Upper lobe of left lung (tissue), 4 donors: ENCODE measurements at regions not wholly inside any gene's neighbourhood (a gene's known extent, or its start where the extent isn't known, plus 50 kb on each side); places are given as distances from the start of the nearest gene placed in this dataset.

Experiments used
- POLR2A ChIP-seq, 4 donors: fragments of 450-650 bp; IDR thresholded peaks; one replicate each; pipeline ENCODE4 v1.5.1; 2016 to 2017; ENCODE audit warnings: antibody characterized with exemption in 4 of 4, mild to moderate bottlenecking in 2 of 4
- TF ChIP-seq, protein P1 (sequence below), 6 experiments: fragments of 450-650 bp in 4 of 6; fragments of 200-600 bp in 2 of 6; sonication (generic) in 2 of 6; IDR thresholded peaks; one replicate each; pipeline ENCODE4 v1.5.1; 2016 to 2019; ENCODE audit warnings: antibody characterized with exemption in 6 of 6

DNA sequence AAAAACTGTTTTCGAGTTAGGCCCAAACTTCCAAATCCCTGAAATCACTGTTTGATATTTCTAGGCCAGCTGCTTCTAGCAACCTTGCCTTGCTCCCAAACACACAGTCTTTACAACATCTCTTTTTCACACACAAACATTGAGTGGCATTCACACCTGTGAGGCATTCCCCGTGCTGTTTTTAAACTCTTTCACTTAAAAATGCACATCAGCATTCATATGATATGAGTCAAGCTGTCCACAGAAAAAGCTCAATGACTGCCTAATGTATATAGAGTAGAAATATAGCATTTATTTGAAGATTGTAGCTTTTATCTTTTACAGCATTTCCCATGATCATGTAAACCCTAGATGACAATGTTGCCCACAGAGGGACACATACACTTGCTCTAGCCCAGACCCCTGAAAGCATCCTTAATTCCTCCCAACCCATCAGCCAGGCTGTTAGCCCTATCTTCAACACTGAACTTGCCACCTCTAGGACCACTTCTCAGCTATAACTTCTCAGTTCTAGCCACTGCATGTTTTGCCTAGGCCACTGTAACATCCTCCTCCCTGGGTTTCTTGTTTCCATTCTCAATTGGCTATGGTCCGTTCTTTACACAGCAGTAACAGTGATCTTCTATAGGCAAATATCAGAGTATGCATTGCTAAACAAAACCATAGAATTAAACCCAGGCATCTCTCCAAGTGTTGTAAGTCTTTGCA, 782.6 kb downstream of the DIPK2A start:
- no peak for TF ChIP-seq POLR2A (IDR thresholded peaks at IDR 0.05)
- TF ChIP-seq, protein P1, sequence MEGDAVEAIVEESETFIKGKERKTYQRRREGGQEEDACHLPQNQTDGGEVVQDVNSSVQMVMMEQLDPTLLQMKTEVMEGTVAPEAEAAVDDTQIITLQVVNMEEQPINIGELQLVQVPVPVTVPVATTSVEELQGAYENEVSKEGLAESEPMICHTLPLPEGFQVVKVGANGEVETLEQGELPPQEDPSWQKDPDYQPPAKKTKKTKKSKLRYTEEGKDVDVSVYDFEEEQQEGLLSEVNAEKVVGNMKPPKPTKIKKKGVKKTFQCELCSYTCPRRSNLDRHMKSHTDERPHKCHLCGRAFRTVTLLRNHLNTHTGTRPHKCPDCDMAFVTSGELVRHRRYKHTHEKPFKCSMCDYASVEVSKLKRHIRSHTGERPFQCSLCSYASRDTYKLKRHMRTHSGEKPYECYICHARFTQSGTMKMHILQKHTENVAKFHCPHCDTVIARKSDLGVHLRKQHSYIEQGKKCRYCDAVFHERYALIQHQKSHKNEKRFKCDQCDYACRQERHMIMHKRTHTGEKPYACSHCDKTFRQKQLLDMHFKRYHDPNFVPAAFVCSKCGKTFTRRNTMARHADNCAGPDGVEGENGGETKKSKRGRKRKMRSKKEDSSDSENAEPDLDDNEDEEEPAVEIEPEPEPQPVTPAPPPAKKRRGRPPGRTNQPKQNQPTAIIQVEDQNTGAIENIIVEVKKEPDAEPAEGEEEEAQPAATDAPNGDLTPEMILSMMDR (IDR thresholded peaks at IDR 0.05) = no peak
